ENCODE measurements at regions not wholly inside any gene's neighbourhood (a gene's known extent, or its start where the extent isn't known, plus 50 kb on each side); places are given as distances from the start of the nearest gene placed in this dataset.

GRCh38 chr14:75333606-75334548 lies 55.2 kb downstream of the FOS start:
- H3K4me3 ChIP-seq (ENCODE audit: low read depth, low read length), result no peak overlapping the region
- TF ChIP-seq, protein P1, sequence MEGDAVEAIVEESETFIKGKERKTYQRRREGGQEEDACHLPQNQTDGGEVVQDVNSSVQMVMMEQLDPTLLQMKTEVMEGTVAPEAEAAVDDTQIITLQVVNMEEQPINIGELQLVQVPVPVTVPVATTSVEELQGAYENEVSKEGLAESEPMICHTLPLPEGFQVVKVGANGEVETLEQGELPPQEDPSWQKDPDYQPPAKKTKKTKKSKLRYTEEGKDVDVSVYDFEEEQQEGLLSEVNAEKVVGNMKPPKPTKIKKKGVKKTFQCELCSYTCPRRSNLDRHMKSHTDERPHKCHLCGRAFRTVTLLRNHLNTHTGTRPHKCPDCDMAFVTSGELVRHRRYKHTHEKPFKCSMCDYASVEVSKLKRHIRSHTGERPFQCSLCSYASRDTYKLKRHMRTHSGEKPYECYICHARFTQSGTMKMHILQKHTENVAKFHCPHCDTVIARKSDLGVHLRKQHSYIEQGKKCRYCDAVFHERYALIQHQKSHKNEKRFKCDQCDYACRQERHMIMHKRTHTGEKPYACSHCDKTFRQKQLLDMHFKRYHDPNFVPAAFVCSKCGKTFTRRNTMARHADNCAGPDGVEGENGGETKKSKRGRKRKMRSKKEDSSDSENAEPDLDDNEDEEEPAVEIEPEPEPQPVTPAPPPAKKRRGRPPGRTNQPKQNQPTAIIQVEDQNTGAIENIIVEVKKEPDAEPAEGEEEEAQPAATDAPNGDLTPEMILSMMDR (IDR thresholded peaks at IDR 0.05; ENCODE audit: low read depth, low read length), result no peak

GRCh38 chr14:75334549-75335051 lies 56.0 kb downstream of the FOS start:
- peak overlapping the region; percentile 16; the same call in 1 of the 2 replicates for H3K4me3 ChIP-seq (ENCODE audit: low read depth, low read length)
- TF ChIP-seq, protein P1 (IDR thresholded peaks at IDR 0.05; ENCODE audit: low read depth, low read length), result no peak

DNA sequence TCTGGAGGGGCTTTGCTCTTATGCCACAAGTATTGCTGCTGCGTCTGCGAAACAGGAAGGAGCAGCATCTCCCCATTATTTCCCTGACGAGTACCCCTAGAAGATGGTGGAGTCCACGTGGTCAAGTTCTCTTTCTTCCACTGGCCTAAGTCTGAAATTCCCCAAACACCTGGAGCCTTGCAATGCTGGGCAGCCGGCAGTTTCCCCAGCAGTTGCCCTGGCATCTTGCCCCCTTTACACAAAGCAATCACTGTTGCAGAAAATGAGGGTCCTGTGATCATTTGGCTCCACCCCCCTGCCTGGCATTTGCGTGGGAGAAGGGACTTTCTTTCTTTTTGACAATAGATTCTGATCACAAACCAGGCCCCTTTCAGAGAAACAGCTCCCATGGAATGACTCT lies 56.9 kb downstream of the FOS start:
- TF ChIP-seq, protein P1 (IDR thresholded peaks at IDR 0.05; ENCODE audit: low read depth, low read length), result no peak
- no peak overlapping the region for H3K4me3 ChIP-seq (ENCODE audit: low read depth, low read length)

DNA sequence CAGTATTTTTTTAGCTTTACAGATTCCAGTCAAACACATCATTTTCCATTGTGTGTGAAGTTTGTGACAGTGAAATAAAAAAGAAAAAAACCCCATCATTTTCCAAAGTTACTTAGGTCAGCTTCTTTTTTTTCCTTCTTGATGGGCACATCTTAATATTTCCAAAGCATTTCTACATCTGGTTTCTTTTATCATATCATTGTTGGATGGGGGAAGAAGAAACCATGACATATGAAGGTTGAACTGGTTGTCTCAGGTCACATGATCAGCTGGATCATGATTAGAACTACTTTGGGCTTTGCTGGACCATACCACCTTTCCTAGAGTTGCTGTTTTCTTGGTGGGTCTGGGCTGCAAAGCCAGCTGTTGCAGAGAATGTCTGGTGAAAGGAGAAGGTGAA lies 59.8 kb downstream of the FOS start:
- H3K4me3 ChIP-seq (ENCODE audit: low read depth, low read length), result no peak overlapping the region
- TF ChIP-seq, protein P1 (IDR thresholded peaks at IDR 0.05; ENCODE audit: low read depth, low read length), result no peak

- TF ChIP-seq, protein P1 (IDR thresholded peaks at IDR 0.05; ENCODE audit: low read depth, low read length), result no peak
- H3K4me3 ChIP-seq (ENCODE audit: low read depth, low read length), result no peak overlapping the region
Observed at GRCh38 chr14:75339059-75339458, 60.4 kb downstream of the FOS start.

- no peak overlapping the region for H3K4me3 ChIP-seq (ENCODE audit: low read depth, low read length)
Observed at GRCh38 chr14:75340921-75341320, 62.3 kb downstream of the FOS start.

More at GRCh38 chr14:75340921-75341320, 62.3 kb downstream of the FOS start:
- TF ChIP-seq, protein P1 (IDR thresholded peaks at IDR 0.05; ENCODE audit: low read depth, low read length), result no peak

Data from WI38 (cell line).